Activated CD4-positive, alpha-beta T cell treated with anti-CD3 and anti-CD28 coated beads for 36 hours (primary cell): ENCODE measurements at regions not wholly inside any gene's neighbourhood (a gene's known extent, or its start where the extent isn't known, plus 50 kb on each side); places are given as distances from the start of the nearest gene placed in this dataset.
"Not testable (repeated sequence)": the region's sequence is repeated elsewhere in the genome, so short reads cannot be mapped to it uniquely, and the experiment has no call there.

Experiments
- ATAC-seq: fragments of 200-7000 bp; cut with Tn5 transposase; one replicate; pipeline ENCODE4 v1.10.0; 2021; ENCODE audit warnings: mild to moderate bottlenecking, moderate library complexity
- CTCF ChIA-PET: fragments of 350-600 bp; sonication (Branson Sonifier 250); formaldehyde crosslinking; loops from one replicate; lab custom pipeline; 2021; ENCODE audit warnings: antibody characterized with exemption; lab: Charles Lee
- POLR2A ChIA-PET: fragments of 350-600 bp; sonication (Branson Sonifier 250); formaldehyde crosslinking; loops from one replicate; lab custom pipeline; 2021; ENCODE audit warnings: antibody characterized with exemption, inconsistent platforms; lab: Charles Lee
- DNase-seq: peaks from one replicate; pipeline ENCODE4 v3.0.0-alpha.2; 2020
- H3K27ac Mint-ChIP-seq: one replicate; pipeline ENCODE4 v1.8.0; 2021; ENCODE audit warnings: mixed read lengths
- H3K27me3 Mint-ChIP-seq: one replicate; pipeline ENCODE4 v1.8.0; 2021; ENCODE audit warnings: mixed read lengths
- H3K36me3 Mint-ChIP-seq: one replicate; pipeline ENCODE4 v1.8.0; 2021; ENCODE audit warnings: low read depth, mixed read lengths
- H3K4me1 Mint-ChIP-seq: one replicate; pipeline ENCODE4 v1.8.0; 2021; ENCODE audit warnings: mixed read lengths
- H3K4me3 Mint-ChIP-seq: one replicate; pipeline ENCODE4 v1.8.0; 2021; ENCODE audit warnings: mild to moderate bottlenecking, moderate library complexity, mixed read lengths
- H3K9me3 Mint-ChIP-seq: one replicate; pipeline ENCODE4 v1.8.0; 2021; ENCODE audit warnings: low read depth, mixed read lengths
- intact Hi-C, 2 experiments: fragments of 100-400 bp; cut with DNase I in 1 of 2; cut with micrococcal nuclease in 1 of 2; formaldehyde crosslinking; loops; one replicate each; pipeline versions ENCODE4 v1.14.2 to v1.15.1; 2022 to 2024; cut with DNase I, micrococcal nuclease

DNA sequence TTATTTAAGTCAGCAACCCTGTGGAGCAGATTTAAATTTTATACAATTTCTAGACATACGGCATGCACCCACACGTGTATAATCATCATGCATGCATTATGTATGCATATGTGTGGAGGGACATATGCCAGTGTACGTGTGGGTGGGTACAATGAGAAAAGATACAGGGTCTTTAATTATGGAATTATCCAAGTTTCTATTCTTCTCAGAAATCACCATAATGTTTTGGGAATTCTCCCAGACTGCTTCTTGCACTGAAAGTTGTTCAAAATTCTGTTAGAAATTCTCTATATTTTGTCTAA, 63.9 kb upstream of the TMEM18 start:
- DNase-seq (no peak), ATAC-seq (no peak)
- Mint-ChIP-seq H3K27me3 (peaks cover 26% of the 10 kb centered on the region), H3K27ac (no peak overlapping the region), H3K9me3 (no peaks in the 10 kb centered on the region), H3K4me1 (peaks cover 4% of the 10 kb centered on the region), H3K4me3 (peak overlapping the region; percentile 67), H3K36me3 (no peaks in the 10 kb centered on the region)
- ChIA-PET POLR2A (no interaction called here), CTCF (interaction anchor here (0.5 kb wide), 1 partner anchor 77 kb away, joined by 3 read pairs; no protein-coding TSS in a partner anchor)
- intact Hi-C loops, result no loop called here

GRCh38 chr2:740322-741194, 63.4 kb upstream of the TMEM18 start:
- POLR2A ChIA-PET, result interaction anchor here (0.7 kb wide), 1 partner anchor 778 kb away, joined by 3 read pairs; no protein-coding TSS in a partner anchor

GRCh38 chr2:739864-740321, 62.7 kb upstream of the TMEM18 start:
- DNase-seq, H3K9me3 Mint-ChIP-seq, H3K27ac Mint-ChIP-seq, ATAC-seq, H3K4me1 Mint-ChIP-seq, CTCF ChIA-PET, H3K36me3 Mint-ChIP-seq: not testable (repeated sequence)
- H3K4me3 Mint-ChIP-seq, result peak overlapping the region; percentile 67
- intact Hi-C loops, result loop anchor here in 1 of 2 experiments (1.0 kb wide), 1 partner anchor 63 kb away; the partner anchor contains the start of gene TMEM18
- H3K27me3 Mint-ChIP-seq, result peaks cover 21% of the 10 kb centered on the region
- POLR2A ChIA-PET, result interaction anchor here (0.6 to 0.7 kb wide), 2 partner anchors 718 to 778 kb away, joined by 3 read pairs; no protein-coding TSS in a partner anchor

More at GRCh38 chr2:740322-741194, 63.4 kb upstream of the TMEM18 start:
- not testable (repeated sequence) for H3K36me3 Mint-ChIP-seq, H3K4me1 Mint-ChIP-seq, H3K9me3 Mint-ChIP-seq, ATAC-seq, H3K27ac Mint-ChIP-seq
- CTCF ChIA-PET, result interaction anchor here (0.5 kb wide), 1 partner anchor 77 kb away, joined by 3 read pairs; no protein-coding TSS in a partner anchor
- intact Hi-C loops, result loop anchor here in 1 of 2 experiments (1.0 kb wide), 1 partner anchor 63 kb away; the partner anchor contains the start of gene TMEM18
- H3K27me3 Mint-ChIP-seq, result peaks cover 25% of the 10 kb centered on the region
- H3K4me3 Mint-ChIP-seq, result peak overlapping the region; percentile 67
- peak; percentile 74 for DNase-seq

GRCh38 chr2:736939-737338, 59.7 kb upstream of the TMEM18 start:
- POLR2A ChIA-PET, result interaction anchor here (0.6 kb wide), 1 partner anchor 37 kb away, joined by 3 read pairs; no protein-coding TSS in a partner anchor
- H3K27me3 Mint-ChIP-seq, result peaks cover 13% of the 10 kb centered on the region
- H3K36me3 Mint-ChIP-seq, result no peaks in the 10 kb centered on the region
- H3K27ac Mint-ChIP-seq, result no peak overlapping the region
- intact Hi-C loops, result no loop called here
- CTCF ChIA-PET, result no interaction called here
- no peak for ATAC-seq
- no peak overlapping the region for H3K4me3 Mint-ChIP-seq
- no peak for DNase-seq
- H3K4me1 Mint-ChIP-seq, result peaks cover 4% of the 10 kb centered on the region
- no peaks in the 10 kb centered on the region for H3K9me3 Mint-ChIP-seq

- ChIA-PET CTCF (interaction anchor here (0.6 kb wide), 1 partner anchor 1390 kb away, joined by 4 read pairs; no protein-coding TSS in a partner anchor), POLR2A (no interaction called here)
- H3K4me3 Mint-ChIP-seq, result no peak overlapping the region
- H3K4me1 Mint-ChIP-seq, result peaks cover 4% of the 10 kb centered on the region
- H3K27me3 Mint-ChIP-seq, result peaks cover 9% of the 10 kb centered on the region
- no peak overlapping the region for H3K27ac Mint-ChIP-seq
- DNase-seq (peak; percentile 10), ATAC-seq (peak; percentile 30)
- intact Hi-C loops, result no loop called here
- no peaks in the 10 kb centered on the region for H3K9me3 Mint-ChIP-seq
- H3K36me3 Mint-ChIP-seq, result no peaks in the 10 kb centered on the region
Observed at GRCh38 chr2:735670-736218, 58.5 kb upstream of the TMEM18 start.

GRCh38 chr2:734496-734895, 57.3 kb upstream of the TMEM18 start:
- Mint-ChIP-seq H3K9me3 (no peaks in the 10 kb centered on the region), H3K27me3 (peaks cover 7% of the 10 kb centered on the region), H3K36me3 (no peaks in the 10 kb centered on the region), H3K4me1 (peaks cover under 1% of the 10 kb centered on the region), H3K4me3 (no peak overlapping the region), H3K27ac (no peak overlapping the region)
- ATAC-seq (no peak), DNase-seq (no peak)
- intact Hi-C loops, result no loop called here
- ChIA-PET CTCF (no interaction called here), POLR2A (no interaction called here)

DNA sequence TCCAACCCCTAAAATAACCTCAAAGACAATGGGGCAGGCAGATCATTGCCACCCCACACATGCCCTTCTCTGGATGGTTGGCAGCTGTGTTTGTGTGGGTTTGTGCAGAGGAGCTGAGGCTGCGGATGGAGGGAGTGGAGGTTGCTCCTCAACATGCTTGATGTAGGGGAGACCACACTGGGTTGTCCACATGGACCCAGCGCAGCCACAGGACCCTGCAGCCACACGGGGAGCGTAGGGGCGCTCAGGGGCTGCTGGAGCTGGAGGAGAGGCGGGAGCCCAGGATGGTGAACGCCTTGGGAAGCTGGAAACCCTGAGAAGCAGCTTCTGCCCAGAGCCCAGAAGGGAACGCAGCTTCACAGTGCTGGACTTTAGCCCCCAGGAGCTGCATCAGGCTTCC, 56.3 kb upstream of the TMEM18 start:
- ChIA-PET CTCF (no interaction called here), POLR2A (no interaction called here)
- Mint-ChIP-seq H3K36me3 (no peaks in the 10 kb centered on the region), H3K4me1 (no peaks in the 10 kb centered on the region), H3K9me3 (no peaks in the 10 kb centered on the region), H3K27ac (no peak overlapping the region), H3K4me3 (no peak overlapping the region), H3K27me3 (peaks cover 10% of the 10 kb centered on the region)
- DNase-seq (no peak), ATAC-seq (no peak)
- intact Hi-C loops, result no loop called here

GRCh38 chr2:733001-733400, 55.8 kb upstream of the TMEM18 start:
- no peaks in the 10 kb centered on the region for H3K36me3 Mint-ChIP-seq
- DNase-seq (no peak), ATAC-seq (no peak)
- no peak overlapping the region for H3K27ac Mint-ChIP-seq
- H3K4me3 Mint-ChIP-seq, result no peak overlapping the region
- no peaks in the 10 kb centered on the region for H3K9me3 Mint-ChIP-seq
- ChIA-PET POLR2A (no interaction called here), CTCF (no interaction called here)
- intact Hi-C loops, result no loop called here
- H3K4me1 Mint-ChIP-seq, result no peaks in the 10 kb centered on the region
- H3K27me3 Mint-ChIP-seq, result peaks cover 10% of the 10 kb centered on the region

DNA sequence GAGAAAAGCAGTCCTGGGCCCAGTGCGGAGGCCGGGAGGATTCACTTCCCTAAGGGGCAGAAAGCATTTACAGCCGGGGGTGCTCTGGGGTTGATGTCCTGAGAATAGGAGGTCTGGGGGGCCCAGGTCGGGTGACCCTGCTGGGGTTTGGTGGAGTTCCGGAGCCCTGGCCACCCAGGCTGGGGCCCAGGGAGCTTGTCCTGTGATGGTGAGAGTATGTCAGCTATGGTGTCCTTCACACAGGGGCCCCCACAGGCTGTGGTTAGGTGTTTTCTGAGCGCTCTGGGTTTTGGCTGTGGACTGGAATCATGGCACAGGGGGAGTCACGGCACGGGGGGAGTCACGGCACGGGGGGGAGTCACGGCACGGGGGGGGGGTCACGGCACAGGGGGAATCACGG, 54.5 kb upstream of the TMEM18 start:
- ATAC-seq, result no peak
- Mint-ChIP-seq H3K27me3 (peaks cover 7% of the 10 kb centered on the region), H3K36me3 (no peaks in the 10 kb centered on the region), H3K27ac (no peak overlapping the region), H3K4me3 (no peak overlapping the region), H3K4me1 (no peaks in the 10 kb centered on the region), H3K9me3 (no peaks in the 10 kb centered on the region)
- intact Hi-C loops, result no loop called here
- ChIA-PET CTCF (no interaction called here), POLR2A (no interaction called here)
- no peak for DNase-seq

DNA sequence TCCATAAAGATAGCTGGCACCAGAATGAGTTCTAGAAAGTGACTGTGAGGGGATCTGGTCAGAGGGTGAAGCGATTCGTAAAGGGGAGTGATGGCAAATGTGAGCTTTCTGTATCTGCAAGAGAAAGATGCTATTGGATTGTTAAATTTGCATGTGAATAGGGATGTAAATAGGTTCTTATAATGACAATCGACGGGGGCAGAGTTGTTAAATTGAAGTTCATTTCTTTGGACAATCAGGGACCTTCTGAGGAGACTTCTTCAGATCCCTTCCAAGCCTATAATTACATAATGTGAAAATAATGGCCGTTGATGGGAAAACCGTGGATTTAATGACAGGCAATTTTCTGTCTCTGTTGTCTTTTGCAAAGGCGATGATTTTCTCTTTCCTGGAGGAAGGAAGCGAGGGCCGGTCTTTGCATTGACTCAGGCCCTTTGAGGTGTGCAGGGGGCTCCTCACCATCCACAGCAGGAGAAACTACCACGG, 52.2 kb upstream of the TMEM18 start:
- DNase-seq (no peak), ATAC-seq (no peak)
- no peak overlapping the region for H3K4me3 Mint-ChIP-seq
- CTCF ChIA-PET, result no interaction called here
- no peak overlapping the region for H3K27ac Mint-ChIP-seq
- H3K27me3 Mint-ChIP-seq, result peaks cover 18% of the 10 kb centered on the region
- POLR2A ChIA-PET, result no interaction called here
- H3K4me1 Mint-ChIP-seq, result no peaks in the 10 kb centered on the region
- H3K9me3 Mint-ChIP-seq, result no peaks in the 10 kb centered on the region
- intact Hi-C loops, result no loop called here
- no peaks in the 10 kb centered on the region for H3K36me3 Mint-ChIP-seq

- Mint-ChIP-seq H3K27ac (no peak overlapping the region), H3K9me3 (no peaks in the 10 kb centered on the region), H3K27me3 (peaks cover 23% of the 10 kb centered on the region), H3K36me3 (no peaks in the 10 kb centered on the region), H3K4me1 (no peaks in the 10 kb centered on the region), H3K4me3 (no peak overlapping the region)
- ChIA-PET POLR2A (no interaction called here), CTCF (no interaction called here)
- no peak for DNase-seq
- no peak for ATAC-seq
- intact Hi-C loops, result no loop called here
Observed at GRCh38 chr2:728165-728564, 51.0 kb upstream of the TMEM18 start.
